Endothelial cell of umbilical vein (primary cell): ENCODE measurements at regions not wholly inside any gene's neighbourhood (a gene's known extent, or its start where the extent isn't known, plus 50 kb on each side); places are given as distances from the start of the nearest gene placed in this dataset.

Source experiments
- BruUV-seq: library from RNA; stranded (reverse); fragments of 400-500 nt; replicated peaks from 2 replicates; lab custom pipeline; 2021; lab: Mats Ljungman, UMichigan
- CTCF ChIA-PET: fragments of 300-600, 350-600 bp; sonication (Branson Sonifier 250); formaldehyde crosslinking; loops from one replicate; lab custom pipeline; 2021; ENCODE audit warnings: antibody characterized with exemption, inconsistent platforms; lab: Charles Lee
- POLR2A ChIA-PET: fragments of 300-600, 350-600 bp; sonication (Branson Sonifier 250); formaldehyde crosslinking; loops from one replicate; lab custom pipeline; 2021; ENCODE audit warnings: antibody characterized with exemption, inconsistent platforms; lab: Charles Lee
- DNase-seq: peaks from one replicate; pipeline ENCODE4 v3.0.0-alpha.2; 2011; ENCODE audit warnings: low read depth, low spot score
- FAIRE-seq: peaks from 2 replicates; lab custom pipeline; 2011; peaks lifted over from hg19 to GRCh38; lab: Jason Lieb, UNC
- H2AFZ ChIP-seq: 2 replicates; pipeline ENCODE4 v1.6.0; 2012; ENCODE audit warnings: low read depth, low read length, control low read depth, inconsistent platforms
- H3K27ac ChIP-seq: 2 replicates; pipeline ENCODE4 v1.5.1; 2011; ENCODE audit warnings: low read depth, mild to moderate bottlenecking, control low read depth, low read length, moderate library complexity; ENCODE audit not compliant: insufficient read depth
- H3K27me3 ChIP-seq, 2 experiments: 2 replicates each; pipeline versions ENCODE4 v1.6.0 to v1.6.1; 2011; ENCODE audit warnings: low read length in 2 of 2, mixed read lengths in 1 of 2; ENCODE audit not compliant: control insufficient read depth in 2 of 2, insufficient read depth in 2 of 2
- H3K36me3 ChIP-seq, 2 experiments: 2 replicates in 1 of 2; 3 replicates in 1 of 2; pipeline ENCODE4 v1.5.1; 2011; ENCODE audit warnings: low read length in 2 of 2, mild to moderate bottlenecking in 1 of 2, moderate library complexity in 1 of 2; ENCODE audit not compliant: control insufficient read depth in 2 of 2, insufficient read depth in 2 of 2; ENCODE audit errors: extremely low read depth in 1 of 2
- H3K4me1 ChIP-seq: 3 replicates; pipeline ENCODE4 v1.5.1; 2011; ENCODE audit warnings: mild to moderate bottlenecking, low read length; ENCODE audit not compliant: control insufficient read depth, insufficient read depth; ENCODE audit errors: extremely low read depth
- H3K4me2 ChIP-seq: 2 replicates; pipeline ENCODE4 v1.6.1; 2011; ENCODE audit warnings: low read length, control low read depth, mixed read lengths; ENCODE audit not compliant: insufficient read depth
- H3K4me3 ChIP-seq, 3 experiments: fragments of 200-600 bp in 1 of 3; sonication (generic), shearing (Covaris generic) in 1 of 3; replicated peaks in 1 of 3; 2 replicates each; pipeline ENCODE4 v1.5.1; 2011 to 2016; ENCODE audit warnings: control low read depth in 3 of 3, low read length in 3 of 3, mild to moderate bottlenecking in 2 of 3, inconsistent platforms in 1 of 3, low read depth in 1 of 3, moderate library complexity in 1 of 3; ENCODE audit not compliant: insufficient read depth in 1 of 3
- H3K79me2 ChIP-seq: 2 replicates; pipeline ENCODE4 v1.6.0; 2012; ENCODE audit warnings: low read length, inconsistent platforms; ENCODE audit not compliant: control insufficient read depth, insufficient read depth
- H3K9ac ChIP-seq: replicated peaks from 2 replicates; pipeline ENCODE3; 2011; ENCODE audit warnings: low read length, control low read depth; ENCODE audit not compliant: insufficient read depth; ENCODE audit errors: extremely low read depth
- H3K9me1 ChIP-seq: replicated peaks from 3 replicates; pipeline ENCODE4 v1.6.0; 2011; ENCODE audit warnings: mild to moderate bottlenecking, low read length; ENCODE audit not compliant: control insufficient read depth, insufficient read depth; ENCODE audit errors: extremely low read depth
- H3K9me3 ChIP-seq: replicated peaks from 2 replicates; pipeline ENCODE4 v1.5.1; 2012; ENCODE audit warnings: low read length, inconsistent platforms; ENCODE audit not compliant: control insufficient read depth, insufficient read depth
- H4K20me1 ChIP-seq: replicated peaks from 2 replicates; pipeline ENCODE3; 2011; ENCODE audit warnings: mild to moderate bottlenecking, low read length; ENCODE audit not compliant: control insufficient read depth, insufficient read depth; ENCODE audit errors: extremely low read depth
- EZH2 ChIP-seq: IDR thresholded peaks from 2 replicates; pipeline ENCODE4 v1.6.1; 2012; ENCODE audit warnings: borderline replicate concordance, low read depth, mild to moderate bottlenecking, moderate library complexity, low read length, inconsistent platforms; ENCODE audit not compliant: severe bottlenecking
- FOS ChIP-seq: IDR thresholded peaks from 2 replicates; pipeline ENCODE4 v1.6.1; 2011; ENCODE audit warnings: mild to moderate bottlenecking, low read length, moderate library complexity, borderline replicate concordance; ENCODE audit not compliant: insufficient read depth
- GATA2 ChIP-seq: IDR thresholded peaks from 2 replicates; pipeline ENCODE4 v1.7.0; 2011; ENCODE audit warnings: low read depth, mild to moderate bottlenecking, moderate library complexity, mixed read lengths, low read length; ENCODE audit not compliant: insufficient read length, insufficient read depth
- JUN ChIP-seq: IDR thresholded peaks from 2 replicates; pipeline ENCODE4 v1.6.1; 2011; ENCODE audit warnings: borderline replicate concordance, low read depth; ENCODE audit not compliant: insufficient read length, insufficient read depth
- MYC ChIP-seq: IDR thresholded peaks from one replicate; pipeline ENCODE4 v1.6.1; 2011; ENCODE audit warnings: mild to moderate bottlenecking, low read depth, low read length
- POLR2A ChIP-seq: IDR thresholded peaks from 2 replicates; pipeline ENCODE4 v1.6.1; 2012; ENCODE audit warnings: low read depth, mild to moderate bottlenecking, control low read depth, low read length
- POLR2AphosphoS5 ChIP-seq: IDR thresholded peaks from 2 replicates; pipeline ENCODE4 v1.6.1; 2012; ENCODE audit warnings: low read depth, mild to moderate bottlenecking, control low read depth, low read length, moderate library complexity; ENCODE audit not compliant: insufficient read depth
- dilution Hi-C: fragments of 300-500 bp; cut with MboI; formaldehyde crosslinking; loops from one replicate; pipeline ENCODE4 v1.15.0; 2019; ENCODE audit warnings: low sequenced_read_pairs; ENCODE audit not compliant: extremely low pct_ligation_motif_present
- intact Hi-C: fragments of 100-400 bp; cut with micrococcal nuclease; formaldehyde crosslinking; loops from one replicate; pipeline ENCODE4 v1.10.0; 2022
- TF ChIP-seq, protein P1 (sequence below): IDR thresholded peaks from 2 replicates; pipeline ENCODE4 v1.6.1; 2011; ENCODE audit not compliant: insufficient read depth, insufficient read length
- TF ChIP-seq, protein P2 (sequence below), 2 donors: IDR thresholded peaks; 1 replicate in 1 of 2; 2 replicates in 1 of 2; pipeline ENCODE4 v1.5.1; 2011; ENCODE audit warnings: low read length in 2 of 2, mild to moderate bottlenecking in 2 of 2, moderate library complexity in 2 of 2, control low read depth in 1 of 2, inconsistent platforms in 1 of 2, low read depth in 1 of 2; ENCODE audit not compliant: insufficient read depth in 1 of 2; ENCODE audit errors: extremely low read depth in 1 of 2

DNA sequence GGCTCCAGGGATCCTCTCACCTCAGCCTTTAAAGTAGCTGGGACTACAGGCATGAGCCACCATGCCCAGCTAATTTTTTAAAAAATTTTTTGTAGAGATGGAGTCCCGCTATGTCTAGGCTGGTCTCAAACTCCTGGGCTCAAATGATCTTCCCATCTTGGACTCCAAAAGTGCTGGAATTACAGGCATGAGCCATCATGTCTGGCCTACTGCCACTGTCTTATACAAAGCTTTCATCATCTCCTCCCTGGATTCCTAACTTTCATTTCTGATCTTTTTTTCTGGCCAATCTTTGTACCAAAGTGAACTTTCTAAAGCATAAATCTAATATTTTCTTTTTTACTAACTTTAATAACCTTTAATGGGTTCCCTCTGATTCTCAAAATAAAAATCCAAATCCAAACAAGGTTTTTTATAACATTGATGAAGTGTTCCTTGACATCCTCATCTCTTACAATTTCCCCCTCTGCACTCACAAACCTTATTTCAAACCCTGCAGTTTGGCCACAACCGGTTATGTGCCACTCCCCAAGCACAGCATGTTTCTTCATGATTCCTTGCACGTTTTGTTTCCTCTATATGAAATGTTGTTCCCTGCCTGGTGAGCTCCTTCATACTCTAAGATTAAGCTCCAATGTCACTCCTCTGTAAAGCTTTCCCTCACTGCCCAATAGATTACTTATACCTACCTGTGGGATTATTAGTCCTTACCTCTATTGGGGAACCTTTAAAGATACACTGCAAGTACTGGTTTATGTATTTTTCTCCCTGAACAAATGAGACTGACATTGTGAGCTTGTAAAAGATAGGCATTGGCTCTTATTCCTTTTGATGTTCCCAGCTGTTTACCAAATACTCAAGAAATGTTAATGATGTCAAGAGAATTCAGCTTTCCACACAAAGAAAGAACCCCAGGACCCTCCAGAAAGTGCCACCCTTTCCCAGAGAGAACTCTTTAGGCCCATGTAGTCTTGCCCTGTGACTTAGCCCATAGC is 101.7 kb downstream of the HOXA1 start:
- Histone ChIP-seq H3K4me1 (no peaks in the 10 kb centered on the region), H3K4me2 (no peak overlapping the region), H3K36me3 (no peaks in the 10 kb centered on the region), H3K4me3 (no peak overlapping the region), H4K20me1 (no peaks in the 10 kb centered on the region), H2AFZ (no peak overlapping the region), H3K9me1 (no peaks in the 10 kb centered on the region), H3K27me3 (no peaks in the 10 kb centered on the region), H3K27ac (no peak overlapping the region), H3K79me2 (no peaks in the 10 kb centered on the region), H3K9me3 (no peaks in the 10 kb centered on the region), H3K9ac (no peak overlapping the region)
- dilution Hi-C loops, result no loop called here
- DNase-seq, result no peak
- intact Hi-C loops, result no loop called here
- CTCF ChIA-PET, result interaction anchor here (0.6 to 1.3 kb wide), 2 partner anchors 15 to 73 kb away, joined by 3 read pairs; no protein-coding TSS in a partner anchor
- TF ChIP-seq GATA2, result no peak
- TF ChIP-seq POLR2AphosphoS5, result no peak
- POLR2A ChIA-PET, result no interaction called here
- no peak for FAIRE-seq
- no TSS peak for BruUV-seq

GRCh38 chr7:26992670-26993069 is 103.1 kb downstream of the HOXA1 start:
- Histone ChIP-seq H3K36me3 (no peaks in the 10 kb centered on the region), H3K9me1 (no peaks in the 10 kb centered on the region), H3K9ac (no peak overlapping the region), H2AFZ (no peak overlapping the region), H3K4me2 (no peak overlapping the region), H3K9me3 (no peaks in the 10 kb centered on the region), H3K79me2 (no peaks in the 10 kb centered on the region), H3K4me1 (no peaks in the 10 kb centered on the region), H3K27me3 (no peaks in the 10 kb centered on the region), H3K4me3 (no peak overlapping the region), H3K27ac (no peak overlapping the region), H4K20me1 (no peaks in the 10 kb centered on the region)
- POLR2A ChIA-PET, result no interaction called here
- no TSS peak for BruUV-seq
- no peak for TF ChIP-seq GATA2
- no peak for TF ChIP-seq EZH2
- TF ChIP-seq, protein P1, sequence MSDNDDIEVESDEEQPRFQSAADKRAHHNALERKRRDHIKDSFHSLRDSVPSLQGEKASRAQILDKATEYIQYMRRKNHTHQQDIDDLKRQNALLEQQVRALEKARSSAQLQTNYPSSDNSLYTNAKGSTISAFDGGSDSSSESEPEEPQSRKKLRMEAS, result no peak
- no peak for TF ChIP-seq MYC
- no peak for TF ChIP-seq FOS
- TF ChIP-seq JUN, result no peak
- TF ChIP-seq POLR2AphosphoS5, result no peak
- TF ChIP-seq POLR2A, result no peak
- TF ChIP-seq, protein P2, sequence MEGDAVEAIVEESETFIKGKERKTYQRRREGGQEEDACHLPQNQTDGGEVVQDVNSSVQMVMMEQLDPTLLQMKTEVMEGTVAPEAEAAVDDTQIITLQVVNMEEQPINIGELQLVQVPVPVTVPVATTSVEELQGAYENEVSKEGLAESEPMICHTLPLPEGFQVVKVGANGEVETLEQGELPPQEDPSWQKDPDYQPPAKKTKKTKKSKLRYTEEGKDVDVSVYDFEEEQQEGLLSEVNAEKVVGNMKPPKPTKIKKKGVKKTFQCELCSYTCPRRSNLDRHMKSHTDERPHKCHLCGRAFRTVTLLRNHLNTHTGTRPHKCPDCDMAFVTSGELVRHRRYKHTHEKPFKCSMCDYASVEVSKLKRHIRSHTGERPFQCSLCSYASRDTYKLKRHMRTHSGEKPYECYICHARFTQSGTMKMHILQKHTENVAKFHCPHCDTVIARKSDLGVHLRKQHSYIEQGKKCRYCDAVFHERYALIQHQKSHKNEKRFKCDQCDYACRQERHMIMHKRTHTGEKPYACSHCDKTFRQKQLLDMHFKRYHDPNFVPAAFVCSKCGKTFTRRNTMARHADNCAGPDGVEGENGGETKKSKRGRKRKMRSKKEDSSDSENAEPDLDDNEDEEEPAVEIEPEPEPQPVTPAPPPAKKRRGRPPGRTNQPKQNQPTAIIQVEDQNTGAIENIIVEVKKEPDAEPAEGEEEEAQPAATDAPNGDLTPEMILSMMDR (IDR thresholded peaks at IDR 0.05; ENCODE audit: extremely low read depth in 1 of 2, insufficient read depth in 1 of 2, low read depth in 1 of 2, low read length in 2 of 2), result no peak
- intact Hi-C loops, result no loop called here
- dilution Hi-C loops, result no loop called here
- CTCF ChIA-PET, result interaction anchor here (0.9 to 1.0 kb wide), 2 partner anchors 8 to 20 kb away, joined by 3 to 5 read pairs; no protein-coding TSS in a partner anchor
- no peak for FAIRE-seq
- no peak for DNase-seq
